HFFc6 (cell line): ENCODE measurements at regions not wholly inside any gene's neighbourhood (a gene's known extent, or its start where the extent isn't known, plus 50 kb on each side); places are given as distances from the start of the nearest gene placed in this dataset.

Source experiments
- DNase-seq: peaks from one replicate; pipeline ENCODE4 v3.0.0-alpha.2; 2018
- H3K27ac Mint-ChIP-seq: 2 replicates; pipeline ENCODE4 v1.8.0; 2020; ENCODE audit warnings: mild to moderate bottlenecking, mixed read lengths
- H3K27me3 Mint-ChIP-seq: 2 replicates; pipeline ENCODE4 v1.8.0; 2021; ENCODE audit warnings: mild to moderate bottlenecking, moderate library complexity, mixed read lengths; ENCODE audit not compliant: insufficient read depth
- H3K36me3 Mint-ChIP-seq: 2 replicates; pipeline ENCODE4 v1.8.0; 2021; ENCODE audit warnings: low read depth, mixed read lengths
- H3K4me1 Mint-ChIP-seq: 2 replicates; pipeline ENCODE4 v1.8.0; 2020; ENCODE audit warnings: low read depth, mixed read lengths
- H3K4me3 Mint-ChIP-seq: 2 replicates; pipeline ENCODE4 v1.8.0; 2020; ENCODE audit warnings: mild to moderate bottlenecking, moderate library complexity, mixed read lengths
- H3K9me3 Mint-ChIP-seq: 2 replicates; pipeline ENCODE4 v1.8.0; 2020; ENCODE audit warnings: mild to moderate bottlenecking, mixed read lengths
- TF ChIP-seq, protein P1 (sequence below): fragments of 200-600 bp; sonication (generic); IDR thresholded peaks from 2 replicates; pipeline ENCODE4 v1.5.0; 2021; ENCODE audit warnings: antibody characterized with exemption, mild to moderate bottlenecking

DNA sequence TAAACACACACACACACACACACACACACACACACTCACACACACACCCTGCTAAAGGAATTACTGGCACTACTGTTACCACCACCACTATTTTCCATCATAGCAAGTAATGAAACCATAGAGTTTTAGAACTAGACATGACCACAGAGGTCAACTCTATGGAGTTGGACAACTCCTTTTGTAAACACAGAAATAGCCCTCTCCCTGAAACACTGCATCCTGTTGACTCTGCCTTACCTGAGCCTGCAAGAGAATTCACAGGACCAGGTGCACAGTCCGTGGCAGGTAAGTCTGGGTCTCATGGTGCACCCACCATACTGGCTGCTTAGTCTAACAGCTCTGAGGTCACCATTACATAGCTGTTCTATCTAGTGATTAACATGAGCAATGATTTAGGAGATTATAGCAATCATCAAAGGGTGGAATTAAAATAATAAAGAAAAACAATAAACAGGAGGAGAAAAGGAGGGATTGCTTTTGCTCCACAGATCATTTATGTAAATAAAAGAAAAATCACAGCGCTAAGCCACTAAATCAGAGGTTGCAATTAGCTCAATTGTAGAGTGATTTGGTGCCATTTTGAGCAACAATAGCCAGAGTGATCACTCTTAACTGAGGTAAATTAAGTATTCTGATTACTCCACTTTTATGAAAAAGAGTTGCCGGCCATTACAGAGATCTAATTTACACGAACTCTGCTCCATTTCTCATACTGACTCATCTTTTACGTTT, 340.0 kb upstream of the RASGEF1B start:
- no peak for DNase-seq
- Mint-ChIP-seq H3K4me3 (no peak overlapping the region), H3K9me3 (peaks cover 37% of the 10 kb centered on the region), H3K27ac (no peak overlapping the region), H3K36me3 (no peaks in the 10 kb centered on the region), H3K27me3 (peaks cover 3% of the 10 kb centered on the region; the same call in 1 of the 2 replicates), H3K4me1 (no peaks in the 10 kb centered on the region)
- TF ChIP-seq, protein P1, sequence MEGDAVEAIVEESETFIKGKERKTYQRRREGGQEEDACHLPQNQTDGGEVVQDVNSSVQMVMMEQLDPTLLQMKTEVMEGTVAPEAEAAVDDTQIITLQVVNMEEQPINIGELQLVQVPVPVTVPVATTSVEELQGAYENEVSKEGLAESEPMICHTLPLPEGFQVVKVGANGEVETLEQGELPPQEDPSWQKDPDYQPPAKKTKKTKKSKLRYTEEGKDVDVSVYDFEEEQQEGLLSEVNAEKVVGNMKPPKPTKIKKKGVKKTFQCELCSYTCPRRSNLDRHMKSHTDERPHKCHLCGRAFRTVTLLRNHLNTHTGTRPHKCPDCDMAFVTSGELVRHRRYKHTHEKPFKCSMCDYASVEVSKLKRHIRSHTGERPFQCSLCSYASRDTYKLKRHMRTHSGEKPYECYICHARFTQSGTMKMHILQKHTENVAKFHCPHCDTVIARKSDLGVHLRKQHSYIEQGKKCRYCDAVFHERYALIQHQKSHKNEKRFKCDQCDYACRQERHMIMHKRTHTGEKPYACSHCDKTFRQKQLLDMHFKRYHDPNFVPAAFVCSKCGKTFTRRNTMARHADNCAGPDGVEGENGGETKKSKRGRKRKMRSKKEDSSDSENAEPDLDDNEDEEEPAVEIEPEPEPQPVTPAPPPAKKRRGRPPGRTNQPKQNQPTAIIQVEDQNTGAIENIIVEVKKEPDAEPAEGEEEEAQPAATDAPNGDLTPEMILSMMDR, result no peak

DNA sequence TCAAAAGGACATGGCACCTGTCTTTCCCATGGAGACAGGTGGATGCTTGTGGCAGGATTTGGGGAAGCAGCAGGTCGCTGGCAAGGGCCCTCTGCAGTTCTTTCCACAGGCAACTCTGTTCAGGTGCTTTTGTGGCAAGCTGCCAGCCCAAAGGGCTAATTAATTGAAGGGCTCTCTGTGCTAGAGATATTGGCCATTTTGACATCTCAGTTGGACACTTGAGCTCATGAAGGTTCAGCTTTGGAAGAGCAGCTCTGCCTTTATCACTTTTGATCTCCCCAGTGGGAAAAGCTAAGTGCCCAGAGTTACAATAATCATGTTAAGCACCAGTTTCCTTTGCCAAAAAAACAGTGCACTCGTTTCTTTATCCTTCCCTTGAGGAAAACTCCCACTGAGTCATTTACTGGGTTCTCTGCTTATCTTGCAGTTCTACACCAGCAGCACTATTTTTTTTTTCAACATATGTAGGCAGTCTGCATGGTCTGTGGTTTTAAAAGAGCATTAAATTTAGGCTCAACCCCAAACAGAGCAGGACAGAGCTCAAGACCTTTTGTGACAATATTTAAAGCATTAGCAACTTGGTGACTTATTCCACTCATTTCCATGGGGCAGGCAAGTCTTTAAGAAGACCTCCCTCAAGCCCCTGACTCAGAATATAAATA, 336.4 kb upstream of the RASGEF1B start:
- H3K27ac Mint-ChIP-seq, result no peak overlapping the region
- H3K4me1 Mint-ChIP-seq, result no peaks in the 10 kb centered on the region
- no peak overlapping the region for H3K4me3 Mint-ChIP-seq
- no peaks in the 10 kb centered on the region for H3K36me3 Mint-ChIP-seq
- no peak for DNase-seq
- H3K27me3 Mint-ChIP-seq, result peaks cover 3% of the 10 kb centered on the region
- peaks cover 50% of the 10 kb centered on the region for H3K9me3 Mint-ChIP-seq
- TF ChIP-seq, protein P1, result no peak

DNA sequence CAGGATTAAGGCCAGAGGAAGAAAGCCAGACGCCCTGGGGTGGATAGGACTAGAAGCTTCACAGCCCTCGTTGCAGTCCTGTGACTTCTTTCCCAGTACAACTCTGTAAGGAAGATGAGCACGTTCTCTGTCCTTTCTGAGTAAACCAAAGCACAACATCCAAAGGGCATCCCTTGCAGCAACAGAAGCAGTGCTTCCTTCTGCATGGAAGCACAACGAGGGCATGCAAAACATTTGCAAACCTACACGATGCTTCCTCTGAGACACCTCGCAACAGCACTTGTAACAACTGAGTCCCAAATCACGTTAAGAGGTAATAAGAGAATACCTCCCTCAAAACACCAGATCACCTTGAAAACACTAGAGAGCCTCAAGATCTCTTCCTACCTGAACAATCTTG, 335.7 kb upstream of the RASGEF1B start:
- H3K4me3 Mint-ChIP-seq, result no peak overlapping the region
- TF ChIP-seq, protein P1, result no peak
- peaks cover 3% of the 10 kb centered on the region for H3K27me3 Mint-ChIP-seq
- no peaks in the 10 kb centered on the region for H3K4me1 Mint-ChIP-seq
- DNase-seq, result no peak
- H3K9me3 Mint-ChIP-seq, result peaks cover 57% of the 10 kb centered on the region
- no peaks in the 10 kb centered on the region for H3K36me3 Mint-ChIP-seq
- H3K27ac Mint-ChIP-seq, result no peak overlapping the region

DNA sequence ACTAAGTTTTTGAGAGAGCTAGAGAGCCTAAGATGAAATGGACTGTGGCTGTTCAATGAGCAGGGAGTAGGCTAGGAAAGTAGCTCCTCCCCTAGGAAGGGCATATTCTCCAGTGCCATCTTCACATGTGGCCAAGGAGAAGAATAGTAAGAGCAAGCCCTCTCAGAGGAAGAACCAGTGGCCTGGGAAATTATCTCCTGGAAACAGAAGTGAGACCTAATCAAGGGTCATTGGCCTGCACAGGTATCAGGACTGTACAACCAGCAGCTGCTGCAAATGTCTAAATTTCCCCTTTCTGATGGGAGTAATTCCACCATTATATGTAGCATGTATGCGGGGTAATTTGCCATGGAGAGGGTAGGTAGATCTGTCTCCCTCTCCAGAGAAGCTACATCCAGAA, 334.8 kb upstream of the RASGEF1B start:
- Mint-ChIP-seq H3K27ac (no peak overlapping the region), H3K4me3 (no peak overlapping the region), H3K36me3 (no peaks in the 10 kb centered on the region), H3K9me3 (peaks cover 58% of the 10 kb centered on the region), H3K27me3 (peaks cover 3% of the 10 kb centered on the region), H3K4me1 (no peaks in the 10 kb centered on the region)
- TF ChIP-seq, protein P1, result no peak
- no peak for DNase-seq

DNA sequence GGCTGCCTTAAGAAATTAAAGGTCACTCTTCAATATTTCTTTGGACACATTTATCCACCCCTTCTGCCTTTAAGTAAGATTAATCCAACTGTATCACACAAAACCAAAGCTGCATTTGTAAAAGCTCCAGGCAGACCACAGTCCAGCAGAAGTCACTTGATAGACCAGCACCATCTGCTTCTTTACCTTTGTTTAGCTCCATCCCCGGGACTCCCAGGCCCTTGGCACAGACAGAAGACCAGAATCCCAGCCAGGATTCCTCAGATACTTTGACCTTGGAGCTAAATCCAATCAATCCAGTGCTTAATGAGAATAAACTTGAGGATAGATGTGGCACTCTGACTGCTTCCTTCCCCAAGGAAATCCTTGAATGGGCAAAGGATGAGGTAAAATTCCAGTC, 333.1 kb upstream of the RASGEF1B start:
- peaks cover 63% of the 10 kb centered on the region for H3K9me3 Mint-ChIP-seq
- H3K27ac Mint-ChIP-seq, result no peak overlapping the region
- no peaks in the 10 kb centered on the region for H3K4me1 Mint-ChIP-seq
- 0 out of 2 replicates have a peak, but pooled peaks cover 2% of the 10 kb centered on the region for H3K36me3 Mint-ChIP-seq
- TF ChIP-seq, protein P1, result no peak
- DNase-seq, result no peak
- H3K27me3 Mint-ChIP-seq, result no peaks in the 10 kb centered on the region; the same call in none of the 2 replicates
- no peak overlapping the region for H3K4me3 Mint-ChIP-seq
